Brain microvascular endothelial cell (primary cell): ENCODE measurements at regions not wholly inside any gene's neighbourhood (a gene's known extent, or its start where the extent isn't known, plus 50 kb on each side); places are given as distances from the start of the nearest gene placed in this dataset.
A peak's percentile ranks its signal among the peaks of the same experiment; 100 is the strongest.

Experiments used
- DNase-seq: peaks from one replicate; pipeline ENCODE4 v3.0.0-alpha.2; 2020
- H3K27ac ChIP-seq: fragments of 250-450 bp; sonication (Bioruptor Pico); 2 replicates; pipeline ENCODE4 v1.5.1; 2020; ENCODE audit warnings: mild to moderate bottlenecking, moderate library complexity
- H3K27me3 ChIP-seq: fragments of 250-450 bp; sonication (Bioruptor Pico); replicated peaks from 2 replicates; pipeline ENCODE4 v1.5.1; 2020; ENCODE audit warnings: mild to moderate bottlenecking
- H3K36me3 ChIP-seq: fragments of 250-450 bp; sonication (Bioruptor Pico); replicated peaks from 2 replicates; pipeline ENCODE4 v1.5.1; 2020; ENCODE audit warnings: mild to moderate bottlenecking
- H3K4me3 ChIP-seq: 2 replicates; pipeline ENCODE4 v1.5.1; 2011; ENCODE audit warnings: low read depth, mild to moderate bottlenecking, control low read depth, low read length, moderate library complexity
- in situ Hi-C: cut with HindIII; loops from 2 replicates; pipeline ENCODE4 v1.10.0; 2017; ENCODE audit warnings: low sequenced_read_pairs, low pct_ligation_motif_present
- TF ChIP-seq, protein P1 (sequence below): IDR thresholded peaks from 2 replicates; pipeline ENCODE4 v1.5.1; 2011; ENCODE audit warnings: low read depth, mild to moderate bottlenecking, moderate library complexity, low read length, control low read depth, inconsistent platforms; ENCODE audit errors: missing control alignments

DNA sequence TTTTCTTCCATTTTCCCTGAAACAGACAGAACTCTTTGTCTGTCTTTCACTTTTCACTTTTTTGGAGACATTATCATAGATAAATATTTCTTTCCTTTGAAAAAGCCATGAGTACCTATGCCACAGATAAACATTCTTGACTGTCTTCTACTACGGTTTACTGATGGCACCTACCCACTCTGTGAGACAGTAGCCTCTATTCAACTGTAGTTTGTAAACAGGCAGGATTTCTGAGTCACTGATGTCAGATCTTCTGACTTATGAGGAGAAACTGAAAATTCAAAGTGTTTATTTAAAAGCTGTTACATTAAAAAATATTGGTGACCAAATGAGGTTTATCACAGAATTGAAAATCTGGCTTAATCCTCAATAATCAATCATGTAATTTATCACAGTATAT, 658.4 kb downstream of the TOX3 start:
- Histone ChIP-seq H3K27ac (no peak overlapping the region), H3K4me3 (no peak overlapping the region), H3K27me3 (no peaks in the 10 kb centered on the region), H3K36me3 (no peaks in the 10 kb centered on the region)
- DNase-seq, result no peak
- in situ Hi-C loops, result no loop called here
- TF ChIP-seq, protein P1, sequence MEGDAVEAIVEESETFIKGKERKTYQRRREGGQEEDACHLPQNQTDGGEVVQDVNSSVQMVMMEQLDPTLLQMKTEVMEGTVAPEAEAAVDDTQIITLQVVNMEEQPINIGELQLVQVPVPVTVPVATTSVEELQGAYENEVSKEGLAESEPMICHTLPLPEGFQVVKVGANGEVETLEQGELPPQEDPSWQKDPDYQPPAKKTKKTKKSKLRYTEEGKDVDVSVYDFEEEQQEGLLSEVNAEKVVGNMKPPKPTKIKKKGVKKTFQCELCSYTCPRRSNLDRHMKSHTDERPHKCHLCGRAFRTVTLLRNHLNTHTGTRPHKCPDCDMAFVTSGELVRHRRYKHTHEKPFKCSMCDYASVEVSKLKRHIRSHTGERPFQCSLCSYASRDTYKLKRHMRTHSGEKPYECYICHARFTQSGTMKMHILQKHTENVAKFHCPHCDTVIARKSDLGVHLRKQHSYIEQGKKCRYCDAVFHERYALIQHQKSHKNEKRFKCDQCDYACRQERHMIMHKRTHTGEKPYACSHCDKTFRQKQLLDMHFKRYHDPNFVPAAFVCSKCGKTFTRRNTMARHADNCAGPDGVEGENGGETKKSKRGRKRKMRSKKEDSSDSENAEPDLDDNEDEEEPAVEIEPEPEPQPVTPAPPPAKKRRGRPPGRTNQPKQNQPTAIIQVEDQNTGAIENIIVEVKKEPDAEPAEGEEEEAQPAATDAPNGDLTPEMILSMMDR, result no peak

DNA sequence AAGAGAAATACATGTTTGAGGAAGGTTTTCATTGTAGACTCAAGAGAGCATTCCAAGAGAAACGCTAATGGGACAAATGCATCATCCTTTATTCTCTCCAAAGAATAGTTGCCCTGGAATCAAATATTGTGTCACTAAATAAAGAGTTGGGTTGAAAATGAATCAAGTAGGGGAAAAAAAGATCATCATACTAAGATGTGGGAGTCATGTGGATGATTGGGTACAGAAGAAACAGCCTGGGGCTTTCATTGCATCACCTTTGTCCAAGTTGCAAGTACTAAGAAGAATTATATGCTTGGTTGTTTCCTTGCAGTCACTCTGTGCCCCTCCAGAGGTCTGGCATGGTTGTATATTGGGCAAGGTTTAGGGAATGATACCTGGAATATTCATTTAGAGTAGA, 658.9 kb downstream of the TOX3 start:
- in situ Hi-C loops, result no loop called here
- TF ChIP-seq, protein P1, result no peak
- Histone ChIP-seq H3K4me3 (no peak overlapping the region), H3K27ac (no peak overlapping the region), H3K27me3 (no peaks in the 10 kb centered on the region), H3K36me3 (no peaks in the 10 kb centered on the region)
- DNase-seq, result no peak

DNA sequence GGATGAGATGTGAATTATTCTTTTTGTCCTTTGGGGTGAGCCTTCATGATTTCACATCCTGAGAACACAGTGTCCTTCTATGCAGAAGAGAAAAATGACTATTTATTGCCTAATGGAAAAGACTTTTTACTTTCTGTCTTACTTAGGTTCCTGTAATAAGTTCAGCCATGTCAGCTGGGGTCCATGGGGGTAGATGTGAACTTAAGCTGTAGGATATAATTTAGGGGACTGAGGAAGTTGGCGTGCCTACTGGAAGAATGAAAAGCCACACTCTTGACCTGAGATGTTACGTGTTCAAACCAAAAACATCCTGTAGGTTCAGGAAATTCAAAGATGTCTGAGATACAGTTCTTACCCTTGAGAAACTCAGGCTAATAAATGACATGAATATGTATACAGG, 660.5 kb downstream of the TOX3 start:
- TF ChIP-seq, protein P1, result no peak
- no peaks in the 10 kb centered on the region for H3K27me3 ChIP-seq
- no peak for DNase-seq
- no peak overlapping the region for H3K4me3 ChIP-seq
- in situ Hi-C loops, result no loop called here
- no peak overlapping the region for H3K27ac ChIP-seq
- no peaks in the 10 kb centered on the region for H3K36me3 ChIP-seq

DNA sequence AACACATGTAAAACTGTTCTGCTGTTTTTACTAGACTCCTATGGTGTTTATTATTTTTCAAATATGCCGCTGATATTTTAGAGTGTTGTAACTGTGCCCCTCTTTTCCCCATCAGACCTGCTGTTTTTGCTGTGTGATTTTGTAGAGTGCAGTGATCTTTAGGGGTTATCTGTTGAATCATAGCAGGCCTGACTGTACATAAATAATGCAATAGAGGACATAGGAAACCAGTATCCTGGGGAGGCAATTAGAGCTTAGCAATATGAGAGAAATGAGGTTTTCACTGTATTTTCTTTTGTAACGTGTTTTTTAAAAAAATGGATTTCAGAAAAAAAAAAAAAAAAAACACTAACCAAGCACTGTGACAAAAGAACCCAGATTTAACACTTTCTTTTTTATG, 662.2 kb downstream of the TOX3 start:
- Histone ChIP-seq H3K36me3 (no peaks in the 10 kb centered on the region), H3K27me3 (no peaks in the 10 kb centered on the region), H3K27ac (peak overlapping the region; percentile 12), H3K4me3 (no peak overlapping the region)
- no peak for DNase-seq
- in situ Hi-C loops, result no loop called here
- TF ChIP-seq, protein P1, result no peak

DNA sequence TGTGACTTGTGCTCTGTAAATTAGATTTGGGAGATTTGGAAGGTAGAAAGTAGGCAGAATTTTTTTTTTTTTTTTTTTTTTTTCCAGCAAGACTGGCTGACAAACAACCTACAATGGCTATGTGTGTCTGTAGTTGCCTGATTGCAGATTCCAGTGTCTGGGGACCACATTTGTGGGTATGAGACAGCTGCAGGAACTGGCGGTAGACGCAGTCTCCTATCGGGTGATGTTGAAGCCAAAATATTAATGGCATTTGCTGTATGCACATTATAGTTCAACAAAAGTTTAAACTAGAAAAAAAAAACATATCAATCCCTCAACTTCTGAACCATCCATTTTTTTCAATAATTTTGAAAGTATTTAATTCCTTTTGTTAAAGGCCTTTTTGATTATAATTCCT, 665.2 kb downstream of the TOX3 start:
- Histone ChIP-seq H3K27ac (peak overlapping the region; percentile 96), H3K4me3 (no peak overlapping the region), H3K36me3 (no peaks in the 10 kb centered on the region), H3K27me3 (no peaks in the 10 kb centered on the region)
- TF ChIP-seq, protein P1, result no peak
- in situ Hi-C loops, result no loop called here
- peak; percentile 97 for DNase-seq

DNA sequence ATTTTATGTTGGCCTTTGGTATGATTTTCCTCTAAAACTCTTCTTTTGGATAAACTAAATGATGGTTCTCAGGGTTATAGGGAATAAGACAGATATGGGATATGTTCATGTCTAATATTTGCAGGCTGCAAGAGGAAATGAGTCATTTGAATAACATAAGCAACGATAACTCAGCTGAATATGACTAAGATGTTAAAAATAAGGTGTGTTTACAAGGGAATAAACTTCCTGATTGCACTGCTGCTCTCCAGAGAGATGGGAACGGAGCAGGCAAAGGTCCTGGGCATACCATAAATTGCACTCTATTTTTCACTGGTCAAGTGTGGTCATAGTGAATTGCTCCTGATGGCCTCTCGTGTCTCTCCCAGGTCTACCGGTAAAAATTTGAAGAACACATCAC, 666.2 kb downstream of the TOX3 start:
- TF ChIP-seq, protein P1, result no peak
- Histone ChIP-seq H3K27ac (peak overlapping the region; percentile 96), H3K36me3 (no peaks in the 10 kb centered on the region), H3K27me3 (no peaks in the 10 kb centered on the region), H3K4me3 (no peak overlapping the region)
- DNase-seq, result peak; percentile 83
- in situ Hi-C loops, result no loop called here
